NOMO-1 treated with dmso at 0.1 percent for 144 hours (cell line): ENCODE measurements at regions not wholly inside any gene's neighbourhood (a gene's known extent, or its start where the extent isn't known, plus 50 kb on each side); places are given as distances from the start of the nearest gene placed in this dataset.
"Not testable (repeated sequence)": the region's sequence is repeated elsewhere in the genome, so short reads cannot be mapped to it uniquely, and the experiment has no call there.

ENCODE experiments used
- DNase-seq: peaks from one replicate; lab custom pipeline; 2025; ENCODE audit not compliant: unreplicated experiment; lab: John Stamatoyannopoulos, UW

DNA sequence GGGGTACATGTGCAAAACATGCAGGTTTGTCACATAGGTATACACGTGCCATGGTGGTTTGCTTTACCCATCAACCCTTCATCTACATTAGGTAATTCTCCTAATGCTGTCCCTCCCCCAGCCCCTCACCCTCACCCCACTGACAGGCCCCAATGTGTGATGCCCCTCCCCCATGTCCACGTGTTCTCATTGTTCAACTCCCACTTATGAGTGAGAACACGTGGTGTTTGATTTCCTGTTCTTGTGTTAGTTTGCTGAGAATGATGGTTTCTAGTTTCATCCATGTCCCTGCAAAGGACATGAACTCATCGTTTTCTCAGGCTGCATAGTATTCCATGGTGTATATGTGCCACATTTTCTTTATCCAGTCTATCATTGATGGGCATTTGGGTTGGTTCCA is 232.9 kb upstream of the RASGRP1 start:
- not testable (repeated sequence) for DNase-seq

DNA sequence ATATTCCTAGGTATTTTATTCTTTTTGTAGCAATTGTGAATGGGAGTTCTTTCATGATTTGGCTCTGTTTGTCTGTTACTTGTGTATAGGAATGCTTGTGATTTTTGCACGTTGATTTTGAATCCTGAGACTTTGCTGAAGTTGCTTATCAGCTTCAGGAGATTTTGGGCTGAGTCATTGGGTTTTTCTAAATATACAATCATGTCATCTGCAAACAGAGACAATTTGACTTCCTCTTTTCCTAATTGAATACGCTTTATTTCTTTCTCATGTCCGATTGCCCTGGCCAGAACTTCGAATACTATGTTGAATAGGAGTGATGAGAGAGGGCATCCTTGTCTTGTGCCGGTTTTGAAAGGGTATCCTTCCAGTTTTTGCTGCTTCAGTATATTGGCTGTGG is 234.6 kb upstream of the RASGRP1 start:
- not testable (repeated sequence) for DNase-seq

DNA sequence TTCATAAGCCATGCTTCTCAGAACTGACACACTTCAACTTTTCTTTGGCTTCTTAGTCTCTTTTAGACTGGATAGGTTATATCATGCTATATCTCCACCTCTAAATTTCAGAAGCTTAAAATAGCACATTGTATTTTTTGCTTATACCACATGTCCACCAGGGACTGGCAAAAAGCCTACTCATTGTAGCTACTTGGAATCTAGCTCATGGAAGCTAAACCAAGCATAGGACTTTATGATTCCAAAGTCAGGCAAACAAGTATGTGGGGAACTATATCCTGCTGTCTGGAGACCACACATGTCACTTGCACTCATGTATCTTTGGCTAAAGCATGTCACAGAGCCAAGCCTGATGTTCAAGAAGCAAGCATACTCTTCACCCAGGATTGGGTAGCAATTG is 245.0 kb upstream of the RASGRP1 start:
- no peak for DNase-seq

DNA sequence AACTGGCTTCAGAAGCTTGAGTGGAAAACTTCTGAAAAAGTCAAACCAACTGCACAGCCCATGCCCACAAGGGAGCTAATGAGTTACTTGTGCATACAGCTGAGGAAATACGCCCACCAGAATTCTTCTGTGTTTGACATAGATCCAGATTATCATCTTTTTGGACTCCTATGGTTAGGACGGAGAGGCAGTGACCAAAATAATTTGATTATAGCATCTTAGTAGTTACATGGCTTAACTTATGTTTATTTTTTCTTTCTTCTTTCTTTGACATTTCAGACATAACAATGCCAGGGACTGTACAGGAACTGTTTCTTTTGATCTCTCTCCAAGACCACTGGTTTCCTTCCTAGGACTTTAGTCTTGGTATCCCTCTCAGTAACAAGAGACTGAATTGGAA is 246.1 kb upstream of the RASGRP1 start:
- no peak for DNase-seq

DNA sequence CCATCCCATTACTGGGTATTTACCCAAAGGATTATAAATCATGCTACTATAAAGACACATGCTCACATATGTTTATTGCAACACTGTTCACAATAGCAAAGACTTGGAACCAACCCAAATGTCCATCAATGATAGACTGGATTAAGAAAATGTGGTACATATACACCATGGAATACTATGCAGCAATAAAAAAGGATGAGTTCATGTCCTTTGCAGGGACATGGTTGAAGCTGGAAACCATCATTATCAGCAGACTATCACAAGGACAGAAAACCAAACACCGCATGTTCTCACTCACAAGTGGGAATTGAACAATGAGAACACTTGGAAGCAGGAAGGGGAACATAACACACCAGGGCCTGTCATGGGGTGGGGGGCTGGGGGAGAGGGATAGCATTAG is 249.6 kb upstream of the RASGRP1 start:
- not testable (repeated sequence) for DNase-seq

DNA sequence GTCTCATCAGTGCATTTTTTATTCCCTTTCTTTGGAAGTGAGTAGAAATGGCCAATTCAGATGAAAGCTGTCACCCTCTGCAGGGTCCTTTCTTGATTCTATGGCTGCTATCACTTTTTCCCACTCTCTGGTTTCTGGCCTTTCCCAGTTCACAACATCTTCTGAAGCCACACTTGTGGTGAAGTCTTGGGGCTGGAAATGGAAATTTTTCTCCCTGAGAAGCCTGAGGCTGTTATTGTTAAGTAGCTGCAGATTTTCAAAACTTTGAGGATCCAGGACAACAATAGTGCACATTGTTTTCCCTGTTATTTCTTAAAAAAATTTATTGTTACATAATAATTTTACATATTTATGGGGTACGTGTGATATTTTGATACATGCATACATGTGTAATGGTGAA is 250.3 kb upstream of the RASGRP1 start:
- DNase-seq: no peak

DNA sequence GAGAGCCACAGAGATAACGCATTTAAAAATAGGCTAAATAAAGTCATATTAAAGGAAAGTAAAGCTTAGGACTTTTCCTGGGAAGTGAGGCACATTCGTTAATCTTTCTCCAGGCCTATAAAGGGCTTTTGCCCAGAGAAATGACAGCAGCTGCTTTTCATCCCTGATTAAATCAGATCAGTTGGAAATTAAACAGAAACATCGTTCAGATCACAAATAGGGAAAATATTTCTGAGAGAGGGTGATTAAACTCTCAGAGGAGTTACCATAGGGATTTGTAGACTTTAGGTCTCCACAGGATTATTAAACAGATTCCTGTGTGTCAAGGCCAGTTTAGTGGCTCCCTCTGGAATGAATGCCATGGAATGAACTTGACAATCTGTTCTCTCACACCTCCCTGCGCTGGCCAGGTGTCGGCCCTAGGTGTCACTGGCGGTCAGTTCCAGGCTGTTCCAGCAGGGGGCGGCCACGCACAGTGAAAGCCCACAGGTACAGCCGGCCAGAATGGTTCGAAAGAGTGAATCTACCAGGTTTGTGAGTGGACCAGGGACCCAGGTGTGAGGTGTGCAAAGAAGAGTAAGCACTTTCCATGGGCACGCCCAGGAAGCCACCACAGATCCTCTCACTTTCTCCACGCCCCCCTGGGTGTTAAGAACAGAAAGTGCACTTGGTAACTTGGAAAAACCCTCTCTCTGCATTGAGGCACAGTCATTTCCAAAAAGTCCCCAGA is 253.0 kb upstream of the RASGRP1 start:
- DNase-seq: no peak

DNA sequence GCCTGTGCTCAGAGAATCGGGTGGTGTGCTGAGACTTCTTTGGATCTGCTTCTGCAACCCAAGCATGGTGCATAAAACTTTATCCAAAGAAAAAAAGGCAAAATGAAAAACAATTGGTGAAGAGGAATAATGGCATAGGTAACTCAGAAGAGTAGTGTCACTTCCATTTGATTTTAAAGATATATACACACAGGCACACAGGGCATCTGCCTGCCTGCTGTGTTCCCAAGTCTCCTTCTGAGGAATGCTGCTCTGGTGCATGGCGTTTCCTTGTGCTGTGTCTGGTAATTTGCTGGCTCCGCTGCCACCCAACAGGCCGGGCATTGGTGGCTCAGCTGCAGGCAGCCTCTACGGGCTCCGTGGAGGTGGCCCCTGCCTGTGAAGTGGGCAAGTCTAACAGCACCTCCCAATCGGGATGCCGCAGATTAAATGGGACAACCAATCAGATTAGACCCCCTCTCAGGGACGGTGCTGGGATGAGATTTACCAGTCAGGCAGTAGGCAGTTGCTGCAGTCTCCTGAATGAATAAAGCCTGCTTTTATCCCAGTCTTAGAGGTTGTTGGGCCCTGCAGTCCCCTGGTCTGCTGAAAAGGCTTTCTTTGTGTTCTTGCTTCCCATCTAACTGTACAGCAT is 253.7 kb upstream of the RASGRP1 start:
- DNase-seq: no peak

DNA sequence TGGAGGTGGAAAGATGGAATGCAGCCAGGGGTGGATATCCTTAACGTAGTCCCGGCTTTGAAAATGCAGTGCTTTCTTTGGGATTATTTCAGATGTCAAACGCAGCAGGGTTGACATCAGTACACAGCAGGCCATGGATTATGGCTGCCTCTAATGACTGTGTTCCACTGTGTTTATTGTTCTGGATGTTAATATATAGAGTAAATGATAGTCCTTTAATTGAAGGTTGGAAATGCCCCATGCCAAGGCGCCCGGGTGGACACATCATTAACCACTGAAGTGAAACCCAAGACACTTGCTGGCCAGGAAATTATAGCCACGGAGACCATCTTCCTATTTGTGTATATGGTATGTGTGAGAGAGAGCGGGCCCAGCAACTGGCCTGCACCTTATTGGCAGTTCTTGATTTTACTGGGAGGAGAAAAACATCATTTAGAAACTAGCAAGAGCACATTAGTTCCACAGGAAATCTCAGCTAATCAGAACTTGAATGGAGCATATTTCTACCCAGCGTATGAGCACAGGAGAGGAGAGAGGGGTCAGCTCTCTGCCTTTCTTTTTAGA is 254.9 kb upstream of the RASGRP1 start:
- no peak for DNase-seq

DNA sequence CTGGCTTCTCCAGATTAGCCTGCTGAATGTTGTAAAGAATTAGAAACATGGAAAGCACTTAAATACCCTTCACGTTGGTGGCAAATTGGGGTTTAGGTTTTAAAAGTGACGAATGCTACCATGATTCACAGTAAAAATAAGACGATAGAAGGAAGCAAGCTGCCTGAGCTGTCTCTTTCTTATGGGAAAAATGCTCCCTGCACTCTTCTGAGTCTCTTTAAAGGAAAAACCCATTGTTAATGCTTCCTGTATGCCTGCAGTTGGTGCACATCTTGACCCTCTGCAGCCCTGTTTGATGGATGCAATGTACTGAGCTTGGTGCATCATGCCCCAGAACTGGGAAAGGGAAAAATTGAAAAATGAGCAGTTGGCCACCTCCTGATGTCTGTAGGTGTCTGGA is 258.6 kb upstream of the RASGRP1 start:
- DNase-seq: no peak

DNA sequence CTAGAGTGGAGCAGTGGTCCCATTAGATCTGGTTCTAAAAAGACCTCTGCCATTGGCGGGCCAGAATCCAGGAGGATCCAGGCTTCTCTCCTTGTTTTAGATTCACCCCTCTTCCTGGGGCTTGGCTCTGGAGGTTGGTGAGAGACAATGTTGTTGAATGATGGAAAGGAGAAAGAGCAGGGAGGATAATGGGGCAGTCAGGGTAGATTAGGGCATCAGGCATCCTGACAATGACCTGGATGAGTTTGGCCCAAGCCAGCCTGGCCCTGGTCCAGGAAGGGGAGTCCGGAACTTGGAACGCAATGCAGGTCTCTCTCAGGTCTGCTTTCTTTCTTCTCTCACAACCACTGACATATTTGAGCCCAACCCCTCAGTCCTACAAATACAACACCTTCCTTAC is 260.1 kb upstream of the RASGRP1 start:
- no peak for DNase-seq

DNA sequence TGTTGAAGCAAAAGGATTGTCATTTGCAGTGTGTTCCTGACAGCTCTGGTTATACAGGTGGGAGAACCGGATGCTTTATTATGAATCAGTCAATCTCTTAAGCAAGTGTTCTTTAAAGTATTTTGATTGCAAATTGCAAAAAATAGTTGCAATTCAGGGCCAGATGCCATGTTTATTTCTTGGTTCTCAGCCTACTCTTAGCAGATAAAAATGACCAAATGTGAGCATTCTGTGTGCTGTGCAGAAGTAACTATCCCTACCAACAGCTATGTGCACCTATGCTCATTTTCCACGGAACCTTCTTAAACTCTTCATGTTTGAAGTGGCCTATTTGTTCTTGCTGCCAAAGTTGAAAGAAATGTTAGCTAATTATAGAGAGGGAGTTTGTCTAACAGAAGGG is 262.3 kb upstream of the RASGRP1 start:
- no peak for DNase-seq

DNA sequence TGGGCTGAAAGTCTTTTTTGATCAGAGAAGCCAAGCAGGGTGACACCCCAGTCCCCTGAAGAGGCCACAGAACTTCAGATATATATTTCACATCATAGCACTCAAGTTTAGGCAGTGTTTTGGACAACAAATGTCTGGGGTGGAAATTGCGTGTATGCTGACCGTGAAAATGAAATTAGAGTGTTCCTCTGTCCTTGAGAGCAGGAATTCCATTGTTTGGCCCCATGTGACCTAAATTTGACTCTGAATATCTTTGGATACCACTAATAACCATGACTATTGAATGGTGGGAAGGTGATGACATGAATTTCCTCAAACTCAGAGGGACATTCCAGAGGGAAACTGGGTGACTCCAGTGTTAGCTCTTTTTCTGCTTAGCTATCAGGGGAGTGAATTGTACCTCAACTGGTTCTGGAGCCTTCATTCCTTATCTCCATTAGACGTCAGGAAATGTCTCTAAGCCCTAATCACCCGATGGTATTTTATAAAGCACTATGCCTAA is 263.5 kb upstream of the RASGRP1 start:
- no peak for DNase-seq

DNA sequence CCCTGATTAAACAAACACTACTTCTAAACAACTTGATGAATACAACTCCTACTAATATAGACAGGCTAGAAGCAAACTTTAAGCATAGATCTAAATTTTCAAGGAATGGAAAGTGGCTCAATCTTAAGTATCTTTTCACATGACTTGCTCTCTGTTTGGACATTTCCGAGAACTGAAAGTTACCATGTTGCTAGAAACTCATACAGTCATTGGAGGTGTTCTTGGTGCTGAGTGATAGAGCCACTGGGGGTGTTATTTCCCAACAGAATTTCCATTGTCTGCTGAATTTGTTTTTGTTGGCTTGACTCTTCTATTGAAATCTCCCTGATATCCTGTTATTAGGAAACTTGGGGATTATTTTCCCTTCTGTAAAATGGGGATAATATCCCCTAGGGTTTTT is 264.5 kb upstream of the RASGRP1 start:
- DNase-seq: no peak

DNA sequence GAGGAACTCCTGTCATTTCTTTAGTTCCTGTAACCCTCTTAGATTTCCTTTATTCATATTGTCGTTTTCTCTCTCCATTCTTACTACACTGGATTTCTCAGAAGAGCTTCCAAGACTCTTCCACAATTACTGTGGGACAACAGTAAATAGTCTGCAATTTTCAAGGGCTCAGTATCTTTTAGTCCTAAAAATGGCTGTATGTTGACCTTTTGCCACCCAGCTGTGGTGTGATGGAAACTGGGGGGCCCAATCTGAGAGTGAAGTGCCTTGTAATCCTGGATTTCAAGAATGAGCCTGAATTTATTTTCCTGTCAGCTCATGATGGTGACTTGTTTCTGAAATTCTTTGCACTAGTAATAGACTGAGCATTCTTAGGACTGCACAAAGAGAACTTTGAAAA is 277.6 kb upstream of the RASGRP1 start:
- no peak for DNase-seq

DNA sequence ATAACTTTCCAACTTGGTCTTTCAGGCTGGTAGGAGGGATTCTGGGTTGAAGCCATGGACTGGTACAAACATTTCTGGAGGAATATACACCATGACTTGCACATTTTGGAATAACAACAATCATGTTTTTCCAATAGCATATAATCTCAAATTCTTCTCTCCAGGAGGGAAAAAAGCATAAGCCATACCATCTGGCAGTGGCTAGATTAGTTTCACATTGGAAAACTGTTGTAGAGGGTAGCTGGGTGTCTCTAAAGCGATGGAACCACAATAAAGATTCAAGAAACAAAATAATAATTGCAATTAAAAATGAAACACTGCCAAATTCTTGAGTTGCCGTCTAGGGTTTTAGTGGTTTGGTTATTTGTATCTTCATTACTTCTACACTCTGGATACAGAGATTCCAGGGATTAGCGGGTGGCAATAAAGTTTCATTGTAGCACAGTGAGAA is 278.5 kb upstream of the RASGRP1 start:
- DNase-seq: no peak

DNA sequence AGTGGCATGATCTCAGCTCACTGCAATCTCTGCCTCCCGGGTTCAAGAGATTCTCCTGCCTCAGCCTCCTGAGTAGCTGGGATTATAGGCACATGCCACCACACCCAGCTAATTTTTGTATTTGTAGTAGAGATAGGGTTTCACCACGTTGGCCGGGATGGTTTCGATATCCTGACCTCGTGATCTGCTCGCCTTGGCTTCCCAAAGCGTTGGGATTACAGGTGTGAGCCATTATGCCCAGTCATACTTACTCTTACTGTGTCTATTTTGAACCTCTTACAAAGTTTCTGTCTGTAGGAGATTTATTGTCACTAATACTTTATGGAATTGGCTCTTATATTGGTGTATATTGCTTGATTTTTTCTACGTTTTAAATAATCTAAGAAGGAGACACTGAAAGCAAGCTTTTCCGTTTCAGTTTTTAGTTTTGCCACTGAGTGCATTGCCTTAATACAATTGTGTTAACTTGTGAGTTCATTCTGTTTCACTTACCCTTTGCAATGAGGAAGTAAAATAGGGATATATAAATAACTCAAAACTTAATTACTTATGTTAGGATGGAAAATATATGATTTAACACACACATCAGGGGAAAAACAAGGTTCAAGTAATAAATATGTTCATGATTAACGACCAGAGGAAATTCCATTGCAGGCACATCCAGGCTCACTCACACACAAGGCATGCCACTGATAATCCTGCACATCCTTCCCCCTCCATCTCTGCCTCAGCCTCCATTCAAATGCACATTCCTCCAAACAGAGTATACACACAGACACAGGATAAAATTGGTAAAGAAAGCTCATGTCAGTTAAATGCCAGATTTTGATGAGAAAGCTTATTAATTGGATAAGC is 279.3 kb upstream of the RASGRP1 start:
- no peak for DNase-seq

DNA sequence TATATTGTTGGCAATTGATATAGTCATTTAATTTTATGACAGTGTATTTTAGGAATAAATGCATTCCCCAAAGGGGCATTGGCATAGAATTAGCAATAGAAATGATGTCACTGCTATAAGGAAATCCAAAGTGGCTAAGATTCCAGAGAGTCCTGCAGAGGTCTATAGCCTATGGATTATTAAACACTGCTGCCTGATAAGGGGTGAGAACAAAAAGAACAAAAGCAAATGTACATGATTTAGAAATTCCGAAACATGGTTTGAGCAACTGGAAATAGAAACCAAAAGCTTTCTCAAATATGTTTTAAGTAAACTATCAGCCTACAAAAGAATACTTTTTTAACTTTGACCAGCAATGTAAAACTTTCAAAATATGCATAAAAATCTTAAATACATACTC is 280.1 kb upstream of the RASGRP1 start:
- DNase-seq: no peak

DNA sequence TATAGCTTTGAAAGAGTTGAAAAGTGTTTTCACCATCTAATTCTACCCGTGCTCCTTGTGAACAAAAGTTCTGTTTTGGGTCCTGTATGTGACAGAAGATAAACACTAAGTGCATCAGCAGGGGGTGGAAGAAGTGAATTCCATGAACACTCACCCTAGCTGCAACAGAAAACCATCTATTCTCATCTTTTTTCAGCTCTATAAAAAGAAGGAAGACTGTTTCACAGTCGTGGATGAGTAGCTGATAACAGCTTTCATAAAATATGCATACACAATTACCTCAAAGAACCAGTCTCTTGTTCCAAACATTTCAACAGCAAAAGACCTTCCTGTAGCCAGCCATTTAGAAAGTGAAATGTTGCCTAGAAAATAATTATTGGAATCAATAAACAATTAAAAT is 281.7 kb upstream of the RASGRP1 start:
- DNase-seq: no peak

DNA sequence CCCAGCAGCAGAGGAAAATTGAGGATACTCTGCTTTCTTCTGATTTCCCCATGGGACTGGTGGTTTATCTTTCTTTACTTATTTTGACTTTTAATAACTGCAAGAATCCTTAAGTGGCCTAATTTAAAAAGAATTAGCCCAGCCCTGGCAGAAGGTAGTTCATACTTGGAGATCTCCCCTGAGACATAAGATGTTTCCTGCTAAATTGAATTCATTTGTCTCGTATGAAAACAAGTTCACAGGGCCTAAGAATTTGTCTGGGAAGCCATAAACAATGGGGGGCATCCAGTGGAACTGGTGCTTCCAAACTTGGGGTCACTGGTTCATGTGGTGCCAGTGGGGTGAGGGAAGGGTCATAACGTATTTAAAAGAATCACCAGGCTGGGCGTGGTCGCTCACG is 283.1 kb upstream of the RASGRP1 start:
- DNase-seq: no peak

DNA sequence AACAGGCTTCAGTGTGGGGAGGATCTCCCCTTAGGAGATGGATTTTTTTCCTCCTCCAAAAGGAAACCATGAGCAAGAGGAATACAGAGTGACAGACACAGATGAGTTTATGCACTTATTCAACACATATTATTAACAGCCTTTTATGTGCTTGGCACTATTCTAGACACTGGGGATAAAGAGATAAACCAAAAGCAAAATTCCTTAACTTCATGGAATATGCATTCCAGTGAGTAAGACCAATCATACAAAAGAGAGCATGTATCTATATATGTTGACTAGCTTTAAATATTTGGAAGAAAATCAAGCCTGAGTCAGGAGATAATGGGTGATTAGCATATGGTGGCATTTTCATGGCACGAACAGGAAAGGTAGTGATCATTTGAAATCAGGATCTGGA is 284.4 kb upstream of the RASGRP1 start:
- DNase-seq: no peak
